GM19351 (cell line): ENCODE measurements at regions not wholly inside any gene's neighbourhood (a gene's known extent, or its start where the extent isn't known, plus 50 kb on each side); places are given as distances from the start of the nearest gene placed in this dataset.
"Not testable (repeated sequence)": the region's sequence is repeated elsewhere in the genome, so short reads cannot be mapped to it uniquely, and the experiment has no call there.

Source experiments
- ATAC-seq: cut with Tn5 transposase; IDR thresholded peaks from one replicate; pipeline ENCODE4 v1.9.1; 2021; ENCODE audit warnings: mild to moderate bottlenecking, moderate library complexity; ENCODE audit not compliant: unreplicated experiment

- no peak for ATAC-seq
Measured at GRCh38 chr7:101707587-101707986, 78.5 kb upstream of the MYL10 start.

DNA sequence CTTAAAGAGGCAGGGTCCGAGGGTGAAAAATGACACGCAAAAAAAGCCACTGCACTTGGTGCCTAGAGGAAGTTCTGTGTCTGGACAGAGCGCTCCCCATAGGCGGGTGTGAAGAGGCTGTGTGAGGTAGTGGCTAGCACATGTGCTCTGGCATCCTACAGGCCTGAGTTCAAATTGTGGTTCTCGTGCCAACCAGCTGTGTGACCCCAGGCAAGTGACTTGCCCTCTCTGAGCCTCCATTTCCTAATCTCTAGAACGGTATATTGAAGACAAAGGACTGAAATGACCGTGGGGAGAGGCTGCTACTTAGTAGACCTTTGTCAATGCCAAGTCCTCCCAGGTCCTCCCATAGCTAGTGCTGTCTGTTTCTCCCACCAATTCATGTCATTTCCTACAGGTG is 79.1 kb upstream of the MYL10 start:
- no peak for ATAC-seq

- no peak for ATAC-seq
Measured at GRCh38 chr7:101712652-101713051, 83.6 kb upstream of the MYL10 start.

DNA sequence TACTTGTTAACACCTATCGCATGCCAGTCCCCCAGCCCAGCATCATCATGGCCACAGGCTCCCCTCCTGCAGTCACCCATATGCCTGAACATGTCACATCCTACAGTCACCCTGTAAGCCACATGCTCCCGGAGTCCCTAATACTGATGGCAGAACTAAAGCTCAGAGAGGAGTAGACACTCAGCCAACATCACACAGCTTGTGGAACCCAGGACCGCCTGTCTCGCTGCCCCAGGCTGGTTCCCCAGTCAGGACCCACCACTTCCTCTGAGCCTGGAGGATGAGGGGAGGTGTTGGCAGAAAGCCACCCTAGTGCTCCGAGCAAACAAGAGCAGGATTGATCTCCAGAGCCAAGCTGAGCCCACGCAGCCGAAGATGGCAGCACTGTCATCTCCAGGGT is 85.0 kb upstream of the MYL10 start:
- no peak for ATAC-seq

DNA sequence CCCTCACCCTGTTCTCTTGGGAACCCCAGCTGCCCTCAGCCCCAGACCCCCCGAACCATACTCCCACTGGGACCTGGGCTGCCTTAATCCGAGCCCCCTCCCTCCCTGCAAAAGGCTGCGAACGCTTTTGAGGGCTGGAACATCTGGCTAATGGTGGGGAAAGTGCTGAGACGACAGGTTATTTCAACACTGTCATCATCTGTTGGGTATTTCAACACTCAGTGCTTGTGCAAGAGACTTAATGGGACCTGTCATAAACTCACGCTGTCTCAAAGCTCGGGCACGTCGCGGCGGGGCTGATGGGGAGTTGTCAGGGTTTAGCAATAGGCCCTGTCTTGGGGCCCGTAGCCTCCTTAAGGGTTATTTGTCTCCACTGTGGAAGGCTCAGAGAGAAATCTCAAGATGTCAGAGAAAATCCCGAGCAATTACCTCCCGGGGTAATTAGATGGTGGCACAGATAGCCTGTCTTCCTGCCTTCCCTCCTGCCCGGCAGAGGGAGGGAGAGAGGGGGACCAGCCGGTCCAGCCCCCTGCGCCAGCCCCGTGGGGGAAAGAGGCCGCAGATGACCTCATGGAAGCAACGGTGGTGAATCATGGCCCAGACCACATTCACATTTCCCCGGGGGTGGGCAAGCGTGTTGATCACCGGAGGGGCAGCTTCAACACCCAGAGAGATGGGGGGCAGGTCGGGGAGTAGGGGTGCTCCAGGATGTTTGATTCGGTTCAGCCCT is 88.7 kb upstream of the MYL10 start:
- ATAC-seq, result no peak

- ATAC-seq, result no peak
Measured at GRCh38 chr7:101718363-101719122, 89.4 kb upstream of the MYL10 start.

GRCh38 chr7:101719123-101719470 is 90.0 kb upstream of the MYL10 start:
- ATAC-seq, result no peak

DNA sequence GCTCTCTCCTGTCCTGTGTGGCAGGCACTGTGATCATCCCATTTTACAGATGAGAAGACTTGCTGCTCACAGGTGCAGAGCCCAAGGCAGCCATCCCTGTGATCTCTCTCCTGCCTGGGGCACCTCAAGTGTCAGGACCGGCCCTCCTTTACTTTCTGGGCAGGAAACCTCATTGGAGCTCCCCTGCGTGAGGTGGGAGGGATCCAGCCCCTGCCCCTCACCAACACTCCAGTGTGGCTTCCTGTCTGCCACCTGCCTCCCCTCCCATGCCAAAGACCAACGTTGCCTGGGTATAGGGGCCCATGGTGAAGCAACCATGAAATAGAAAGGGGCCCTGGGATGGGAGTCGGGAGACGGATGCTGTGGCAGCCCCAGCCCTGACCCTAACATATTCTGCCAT is 91.2 kb upstream of the MYL10 start:
- ATAC-seq, result no peak

DNA sequence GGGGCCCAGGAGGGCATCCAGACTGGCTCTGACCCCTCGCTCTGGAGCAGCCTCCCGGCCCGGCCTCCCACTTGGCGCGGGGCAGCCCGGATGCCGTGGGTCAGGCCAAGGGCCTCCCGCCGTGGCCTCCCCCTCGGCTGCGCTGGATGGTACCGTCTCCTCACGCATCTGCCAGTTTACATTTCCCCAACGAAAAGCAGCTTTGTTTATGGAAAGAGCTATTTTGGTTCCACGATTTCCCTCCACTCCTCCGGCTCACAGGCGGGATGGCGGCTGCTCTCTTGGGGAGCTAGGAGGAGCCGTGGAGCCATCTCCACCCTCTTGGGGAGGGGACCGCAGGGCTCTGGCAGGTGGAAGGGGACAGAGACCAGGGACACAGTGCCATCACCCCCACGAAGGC is 93.2 kb upstream of the MYL10 start:
- ATAC-seq, result no peak

- no peak for ATAC-seq
Measured at GRCh38 chr7:101723835-101724234, 93.6 kb upstream of the CUX1 start.

GRCh38 chr7:101724957-101725356 is 92.5 kb upstream of the CUX1 start:
- no peak for ATAC-seq

- ATAC-seq, result no peak
Measured at GRCh38 chr7:101725921-101726320, 91.5 kb upstream of the CUX1 start.

DNA sequence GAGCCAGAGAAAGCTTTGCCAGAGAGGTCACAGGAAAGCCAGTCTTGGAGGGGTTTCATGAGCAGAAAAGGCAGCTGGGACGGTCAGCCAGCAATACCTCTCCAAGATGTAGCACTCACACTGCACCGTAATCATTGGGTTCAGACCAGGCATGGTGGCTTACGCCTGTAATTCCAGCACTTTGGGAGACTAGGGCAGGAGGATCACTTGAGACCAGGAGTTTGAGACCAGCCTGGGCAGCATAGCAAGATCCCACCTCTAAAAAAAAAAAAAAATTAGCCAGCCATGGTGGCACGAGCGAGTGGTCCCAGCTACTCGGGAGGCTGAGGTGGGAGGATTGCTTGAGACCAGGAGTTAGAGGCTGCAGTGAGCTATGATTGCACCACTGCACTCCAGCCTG is 90.2 kb upstream of the CUX1 start:
- no peak for ATAC-seq

DNA sequence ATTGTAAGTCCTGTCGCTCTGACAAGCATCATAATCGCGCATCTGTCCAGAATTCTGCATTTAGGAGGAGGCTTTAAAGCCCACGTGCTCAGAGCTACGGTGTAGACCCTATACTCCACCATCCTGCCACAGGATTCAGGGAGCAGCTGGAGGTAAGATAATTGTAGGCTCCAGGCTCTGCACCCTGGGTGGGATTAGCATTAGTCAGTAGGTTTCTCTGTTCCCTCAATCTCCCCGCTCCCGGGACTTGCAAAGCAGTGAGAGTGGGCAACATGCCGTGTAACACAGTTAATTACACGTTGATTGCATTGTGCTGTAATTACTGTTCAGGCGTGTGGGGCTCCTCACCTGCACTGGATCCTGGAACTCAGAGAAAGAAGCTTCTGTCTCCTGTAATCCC is 89.3 kb upstream of the CUX1 start:
- no peak for ATAC-seq

DNA sequence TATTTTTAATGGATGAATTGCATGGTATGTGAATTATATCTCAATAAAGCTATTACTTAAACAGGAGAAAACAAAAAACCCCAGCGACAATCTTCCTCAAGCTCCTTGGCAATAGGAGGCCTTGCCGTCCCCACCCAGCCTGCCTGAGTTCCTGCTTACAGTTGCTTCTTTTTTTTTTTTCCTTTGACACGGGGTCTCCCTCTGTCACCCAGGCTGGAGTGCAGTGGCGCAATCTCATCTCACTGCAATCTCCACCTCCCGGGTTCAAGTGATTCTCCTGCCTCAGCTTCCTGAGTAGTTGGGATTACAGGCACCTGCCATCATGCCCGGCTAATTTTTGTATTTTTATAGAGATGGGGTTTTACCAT is 88.6 kb upstream of the CUX1 start:
- not testable (repeated sequence) for ATAC-seq

DNA sequence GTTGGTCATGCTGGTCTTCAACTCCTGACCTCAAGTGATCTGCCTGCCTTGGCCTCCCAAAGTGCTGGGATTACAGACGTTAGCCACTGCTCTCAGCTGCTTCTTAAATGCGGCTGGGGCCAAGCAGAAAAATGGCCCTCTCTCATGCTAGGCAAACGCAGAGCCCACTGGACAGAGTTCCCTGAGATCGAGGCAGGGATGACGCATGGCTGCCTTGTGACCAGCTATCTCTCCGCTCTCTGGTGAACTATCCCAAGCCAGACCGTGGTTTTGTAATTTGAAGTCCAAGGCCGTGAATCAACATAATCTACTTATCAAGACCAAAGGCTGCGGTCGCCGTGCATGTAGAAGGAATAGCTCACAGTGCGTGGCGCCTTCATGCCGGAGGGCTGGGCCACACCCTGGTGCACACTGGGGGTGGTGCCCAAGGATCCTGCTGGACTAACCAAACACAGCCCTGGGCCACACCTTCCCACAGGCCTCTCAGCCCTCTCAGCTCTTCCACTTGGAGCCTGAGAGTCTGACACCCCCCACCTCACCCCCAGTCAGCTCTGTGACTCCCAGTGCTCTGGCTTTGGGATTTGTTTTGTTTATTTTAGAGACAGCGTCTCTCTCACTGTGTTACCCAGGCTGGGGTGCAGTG is 88.1 kb upstream of the CUX1 start:
- ATAC-seq, result no peak

GRCh38 chr7:101731502-101732084 is 85.8 kb upstream of the CUX1 start:
- no peak for ATAC-seq

DNA sequence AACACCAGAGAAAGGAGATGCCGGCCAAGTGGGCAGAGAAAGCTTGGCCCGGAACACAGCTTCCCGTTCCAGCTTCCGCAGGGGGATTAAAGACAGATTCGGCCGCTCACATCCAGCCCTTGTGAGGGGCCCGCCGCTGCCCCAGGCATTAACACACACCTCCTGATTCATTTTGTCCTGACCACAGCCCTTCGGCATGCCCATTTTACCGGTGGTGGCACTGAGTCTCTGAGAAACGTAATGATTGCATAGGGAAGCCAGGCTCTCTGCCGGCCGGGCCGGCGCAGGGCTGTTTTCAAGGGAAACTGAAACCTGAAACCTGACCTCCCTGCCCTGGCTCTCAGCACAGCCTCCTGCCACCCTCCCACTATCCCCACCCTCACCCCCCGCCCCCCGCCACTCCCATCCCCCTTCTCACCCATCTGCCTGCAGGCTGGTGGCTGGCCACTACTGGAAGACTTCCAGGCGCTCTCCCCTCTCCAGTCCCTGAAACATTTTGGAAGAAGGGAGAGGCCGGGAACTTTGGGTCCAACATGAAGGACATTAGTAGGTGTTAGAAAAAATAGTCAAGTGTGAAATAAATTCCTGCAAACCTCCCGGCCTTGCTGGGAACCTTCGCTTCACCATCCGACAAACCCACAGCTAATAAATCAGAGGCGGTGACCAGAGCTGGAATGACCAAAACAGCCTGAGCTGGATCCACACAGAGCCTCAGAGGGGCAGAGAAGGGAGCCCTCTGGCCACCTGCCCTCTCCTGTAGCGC is 83.5 kb upstream of the CUX1 start:
- ATAC-seq, result peak; percentile 60

DNA sequence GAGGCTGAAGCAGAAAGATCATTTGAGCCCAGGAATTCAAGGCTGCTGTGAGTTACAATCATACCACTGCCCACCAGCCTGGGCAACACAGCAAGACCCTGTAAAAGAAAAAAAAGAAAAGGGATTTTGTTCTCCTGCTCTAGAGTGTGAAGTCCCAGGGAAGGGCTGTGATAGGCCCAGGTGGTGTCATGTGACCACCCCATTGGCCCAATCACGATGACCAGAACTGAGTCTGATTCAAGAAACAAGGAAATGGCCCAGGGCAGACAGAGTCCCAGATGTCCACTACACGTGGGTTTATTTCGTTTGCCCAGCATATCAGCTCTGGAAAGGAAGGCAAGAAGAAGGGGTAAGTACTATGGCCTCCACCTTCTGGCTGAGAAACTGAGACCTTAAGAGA is 81.3 kb upstream of the CUX1 start:
- no peak for ATAC-seq

- ATAC-seq, result no peak
Measured at GRCh38 chr7:101739775-101740398, 77.5 kb upstream of the CUX1 start.
